Esophagus squamous epithelium (tissue), 4 donors: ENCODE measurements at regions not wholly inside any gene's neighbourhood (a gene's known extent, or its start where the extent isn't known, plus 50 kb on each side); places are given as distances from the start of the nearest gene placed in this dataset.

Experiments
- CTCF ChIP-seq, 6 experiments: fragments of 450-650 bp in 4 of 6; fragments of 200-600 bp in 2 of 6; sonication (generic) in 2 of 6; IDR thresholded peaks; one replicate each; pipeline ENCODE4 v1.5.1; 2016 to 2019; ENCODE audit warnings: antibody characterized with exemption in 6 of 6, mild to moderate bottlenecking in 4 of 6, moderate library complexity in 4 of 6
- POLR2A ChIP-seq, 4 donors: fragments of 450-650 bp; IDR thresholded peaks; one replicate each; pipeline ENCODE4 v1.6.1; 2017; ENCODE audit warnings: antibody characterized with exemption in 4 of 4, mild to moderate bottlenecking in 4 of 4, moderate library complexity in 3 of 4

- TF ChIP-seq CTCF (IDR thresholded peaks at IDR 0.05) (no peak), POLR2A (IDR thresholded peaks at IDR 0.05) (no peak)
Measured at GRCh38 chr17:79451167-79451566, 159.7 kb downstream of the RBFOX3 start.
